Mesenchymal stem cell (in vitro differentiated cells and primary cell): ENCODE measurements at regions not wholly inside any gene's neighbourhood (a gene's known extent, or its start where the extent isn't known, plus 50 kb on each side); places are given as distances from the start of the nearest gene placed in this dataset.

ENCODE experiments used
- DNase-seq: peaks from one replicate; pipeline ENCODE4 v3.0.0-alpha.2; 2013
- H2AFZ ChIP-seq: one replicate; pipeline ENCODE4 v1.6.1; 2013; ENCODE audit warnings: low read depth, mild to moderate bottlenecking, control low read depth, inconsistent platforms, low read length, moderate library complexity
- H2AK5ac ChIP-seq: 2 replicates; pipeline ENCODE4 v1.6.1; 2013; ENCODE audit warnings: low read length, moderate library complexity, mild to moderate bottlenecking, inconsistent platforms; ENCODE audit not compliant: severe bottlenecking
- H2BK120ac ChIP-seq: one replicate; pipeline ENCODE4 v1.6.1; 2013; ENCODE audit warnings: low read depth, mild to moderate bottlenecking, inconsistent platforms, low read length, moderate library complexity
- H2BK12ac ChIP-seq, 2 experiments: one replicate each; pipeline ENCODE4 v1.6.1; 2013; ENCODE audit warnings: inconsistent platforms in 2 of 2, low read length in 2 of 2, mild to moderate bottlenecking in 2 of 2, moderate library complexity in 2 of 2, control low read depth in 1 of 2
- H2BK15ac ChIP-seq: one replicate; pipeline ENCODE4 v1.6.1; 2013; ENCODE audit warnings: mild to moderate bottlenecking, low read depth, inconsistent platforms; ENCODE audit not compliant: poor library complexity, severe bottlenecking
- H2BK5ac ChIP-seq: 2 replicates; pipeline ENCODE4 v1.6.1; 2013; ENCODE audit warnings: low read depth, mild to moderate bottlenecking, low read length, control low read depth, inconsistent platforms; ENCODE audit not compliant: poor library complexity, severe bottlenecking
- H3K14ac ChIP-seq, 2 experiments: one replicate each; pipeline ENCODE4 v1.6.1; 2013; ENCODE audit warnings: inconsistent platforms in 2 of 2, low read length in 2 of 2, control low read depth in 1 of 2, mild to moderate bottlenecking in 1 of 2, moderate library complexity in 1 of 2
- H3K18ac ChIP-seq, 2 experiments: one replicate each; pipeline ENCODE4 v1.6.1; 2013; ENCODE audit warnings: inconsistent platforms in 2 of 2, low read length in 2 of 2, control low read depth in 1 of 2, low read depth in 1 of 2, mild to moderate bottlenecking in 1 of 2
- H3K23ac ChIP-seq, 2 experiments: one replicate each; pipeline ENCODE4 v1.6.1; 2013; ENCODE audit warnings: inconsistent platforms in 2 of 2, low read length in 2 of 2, mild to moderate bottlenecking in 2 of 2, moderate library complexity in 2 of 2, control low read depth in 1 of 2
- H3K27ac ChIP-seq: 2 replicates; pipeline ENCODE4 v1.5.1; 2013; ENCODE audit warnings: mild to moderate bottlenecking, moderate library complexity, low read length, control low read depth, inconsistent platforms; ENCODE audit not compliant: poor library complexity, severe bottlenecking
- H3K27me3 ChIP-seq, 2 experiments: 2 replicates each; pipeline versions ENCODE4 v1.6.1 to v1.7.0; 2013; ENCODE audit warnings: low read length in 2 of 2, mild to moderate bottlenecking in 2 of 2, moderate library complexity in 2 of 2, control low read depth in 1 of 2, inconsistent platforms in 1 of 2; ENCODE audit not compliant: control insufficient read depth in 1 of 2, insufficient read depth in 1 of 2
- H3K36me3 ChIP-seq, 2 experiments: 2 replicates each; pipeline versions ENCODE4 v1.6.1 to v1.7.0; 2013; ENCODE audit warnings: low read length in 2 of 2, control low read depth in 1 of 2, inconsistent platforms in 1 of 2, low read depth in 1 of 2, mild to moderate bottlenecking in 1 of 2; ENCODE audit not compliant: insufficient read depth in 2 of 2, control insufficient read depth in 1 of 2
- H3K4ac ChIP-seq, 2 experiments: one replicate each; pipeline ENCODE4 v1.6.1; 2013; ENCODE audit warnings: inconsistent platforms in 2 of 2, low read length in 2 of 2, mild to moderate bottlenecking in 2 of 2, moderate library complexity in 2 of 2, control low read depth in 1 of 2, low read depth in 1 of 2
- H3K4me1 ChIP-seq: 2 replicates; pipeline ENCODE4 v1.6.1; 2013; ENCODE audit warnings: low read depth, low read length, control low read depth; ENCODE audit not compliant: control insufficient read depth, insufficient read depth
- H3K4me2 ChIP-seq: 2 replicates; pipeline ENCODE4 v1.6.1; 2013; ENCODE audit warnings: low read length, mild to moderate bottlenecking, inconsistent platforms; ENCODE audit not compliant: poor library complexity, severe bottlenecking
- H3K4me3 ChIP-seq, 2 experiments: 2 replicates each; pipeline versions ENCODE4 v1.5.1 to v1.7.0; 2013; ENCODE audit warnings: low read length in 2 of 2, mild to moderate bottlenecking in 2 of 2, control low read depth in 1 of 2, low read depth in 1 of 2; ENCODE audit not compliant: insufficient read depth in 1 of 2
- H3K79me1 ChIP-seq: replicated peaks from 2 replicates; pipeline ENCODE4 v1.6.1; 2013; ENCODE audit warnings: mild to moderate bottlenecking, control low read depth, low read length, inconsistent platforms; ENCODE audit not compliant: poor library complexity, severe bottlenecking
- H3K9ac ChIP-seq: 2 replicates; pipeline ENCODE4 v1.7.0; 2013; ENCODE audit warnings: mild to moderate bottlenecking, low read length, moderate library complexity
- H3K9me3 ChIP-seq: 2 replicates; pipeline ENCODE4 v1.7.0; 2013; ENCODE audit warnings: mild to moderate bottlenecking, low read length; ENCODE audit not compliant: control insufficient read depth
- H4K8ac ChIP-seq: one replicate; pipeline ENCODE4 v1.6.1; 2013; ENCODE audit warnings: inconsistent platforms, mild to moderate bottlenecking, low read length, moderate library complexity
- H4K91ac ChIP-seq: one replicate; pipeline ENCODE4 v1.6.1; 2013; ENCODE audit warnings: mild to moderate bottlenecking, low read length, inconsistent platforms
- WGBS: methylation state at CpG from one replicate; pipeline ENCODE4 v1.1.7; 2013; ENCODE audit warnings: mixed read lengths; 5-methylcytosine and 5-hydroxymethylcytosine counted together

- no peaks in the 10 kb centered on the region for H3K9me3 ChIP-seq
- H2BK12ac ChIP-seq, result no peak overlapping the region
- no peak overlapping the region for H3K14ac ChIP-seq
- H3K4me1 ChIP-seq, result no peaks in the 10 kb centered on the region
- no peak overlapping the region for H3K27ac ChIP-seq
- H2BK5ac ChIP-seq, result no peak overlapping the region
- H3K23ac ChIP-seq, result no peak overlapping the region
- DNase-seq, result no peak
- peaks cover 0 to 3% of the 10 kb centered on the region in 2 experiments for H3K36me3 ChIP-seq
- H2BK120ac ChIP-seq, result no peak overlapping the region
- no peak overlapping the region for H4K8ac ChIP-seq
- H3K18ac ChIP-seq, result no peak overlapping the region
- H3K4ac ChIP-seq, result no peak overlapping the region
- no peaks in the 10 kb centered on the region for H3K27me3 ChIP-seq
- no peak overlapping the region for H2AFZ ChIP-seq
- WGBS, result no CpG with 5 or more reads among the region's 2 CpGs
- no peak overlapping the region for H2AK5ac ChIP-seq
- no peak overlapping the region for H3K9ac ChIP-seq
- H3K4me3 ChIP-seq, result no peak overlapping the region
- H3K79me1 ChIP-seq, result no peaks in the 10 kb centered on the region
- no peak overlapping the region for H4K91ac ChIP-seq
- no peak overlapping the region for H3K4me2 ChIP-seq
- H2BK15ac ChIP-seq, result no peak overlapping the region
Observed at GRCh38 chr6:114543696-114544095, 200.9 kb upstream of the HS3ST5 start.

- 93% methylated on average over 15 of the region's 21 CpGs for WGBS
- H2AFZ ChIP-seq, result no peak overlapping the region
- H2BK15ac ChIP-seq, result no peak overlapping the region
- no peaks in the 10 kb centered on the region for H3K27me3 ChIP-seq
- H3K27ac ChIP-seq, result no peak overlapping the region
- no peak overlapping the region for H3K23ac ChIP-seq
- H3K4ac ChIP-seq, result no peak overlapping the region
- H4K91ac ChIP-seq, result no peak overlapping the region
- no peak overlapping the region for H3K14ac ChIP-seq
- no peak overlapping the region for H2BK12ac ChIP-seq
- no peak overlapping the region for H3K9ac ChIP-seq
- no peak overlapping the region for H3K4me3 ChIP-seq
- no peak overlapping the region for H4K8ac ChIP-seq
- no peak overlapping the region for H2BK5ac ChIP-seq
- H3K79me1 ChIP-seq, result no peaks in the 10 kb centered on the region
- H3K4me2 ChIP-seq, result no peak overlapping the region
- no peaks in the 10 kb centered on the region for H3K9me3 ChIP-seq
- H2BK120ac ChIP-seq, result no peak overlapping the region
- no peaks in the 10 kb centered on the region for H3K4me1 ChIP-seq
- no peak overlapping the region for H3K18ac ChIP-seq
- DNase-seq, result no peak
- no peak overlapping the region for H2AK5ac ChIP-seq
- peaks cover 0 to 3% of the 10 kb centered on the region in 2 experiments for H3K36me3 ChIP-seq
Observed at GRCh38 chr6:114541794-114542193, 199.0 kb upstream of the HS3ST5 start.

DNA sequence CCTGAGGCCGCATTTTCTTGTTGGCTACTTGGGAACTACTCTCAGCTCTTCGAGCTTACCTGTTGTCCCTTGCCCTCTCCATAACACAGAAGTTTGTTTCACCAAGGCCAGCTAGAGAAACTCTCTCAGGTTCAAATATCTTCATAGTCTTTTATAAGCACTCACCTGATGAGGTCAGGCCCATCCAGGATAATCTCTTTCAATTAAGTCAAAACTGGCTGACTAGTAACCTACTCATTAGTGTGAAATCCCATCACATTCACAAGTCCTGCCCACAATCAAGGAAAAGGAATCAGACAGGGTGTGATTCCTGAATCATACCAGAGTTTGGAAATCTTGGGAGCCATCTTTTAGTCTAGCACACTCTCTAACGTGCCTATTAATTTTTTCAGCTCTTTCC is 195.2 kb upstream of the HS3ST5 start:
- no peak overlapping the region for H3K14ac ChIP-seq
- no peak overlapping the region for H2BK12ac ChIP-seq
- H3K36me3 ChIP-seq, result peaks cover 0 to 3% of the 10 kb centered on the region in 2 experiments
- no peak overlapping the region for H3K23ac ChIP-seq
- H2BK15ac ChIP-seq, result no peak overlapping the region
- no peak overlapping the region for H2BK120ac ChIP-seq
- no peak overlapping the region for H3K18ac ChIP-seq
- H3K4ac ChIP-seq, result no peak overlapping the region
- no peaks in the 10 kb centered on the region for H3K27me3 ChIP-seq
- WGBS, result 69% methylated on average over 2 of the region's 3 CpGs
- H3K79me1 ChIP-seq, result no peaks in the 10 kb centered on the region
- no peaks in the 10 kb centered on the region for H3K4me1 ChIP-seq
- H2BK5ac ChIP-seq, result no peak overlapping the region
- no peak overlapping the region for H2AK5ac ChIP-seq
- H3K9me3 ChIP-seq, result no peaks in the 10 kb centered on the region
- no peak overlapping the region for H3K4me3 ChIP-seq
- H4K91ac ChIP-seq, result no peak overlapping the region
- no peak overlapping the region for H4K8ac ChIP-seq
- no peak overlapping the region for H3K27ac ChIP-seq
- no peak for DNase-seq
- no peak overlapping the region for H3K4me2 ChIP-seq
- no peak overlapping the region for H2AFZ ChIP-seq
- no peak overlapping the region for H3K9ac ChIP-seq

DNA sequence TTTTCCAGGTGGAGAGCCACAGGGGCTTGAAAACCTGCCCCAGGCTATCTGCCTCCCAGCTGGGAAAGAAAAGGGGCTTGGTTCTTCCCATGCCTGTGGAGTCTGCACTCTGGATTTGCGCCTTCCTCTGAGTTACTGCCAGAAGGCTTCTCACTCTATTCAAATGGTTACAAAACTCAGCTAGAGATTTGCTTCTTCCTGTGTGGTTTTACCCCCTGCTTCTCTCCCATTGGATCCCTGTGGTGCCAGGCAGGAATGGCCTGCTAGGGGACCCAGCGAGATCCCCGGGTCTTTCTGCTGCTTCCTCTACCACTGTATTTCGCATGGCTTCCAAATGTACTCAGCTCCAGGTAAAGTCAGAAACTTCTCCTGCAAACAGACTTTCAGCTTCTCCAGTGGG is 192.0 kb upstream of the HS3ST5 start:
- WGBS, result 86% methylated on average over 3 of the region's 4 CpGs
- Histone ChIP-seq H3K23ac (no peak overlapping the region), H3K4ac (no peak overlapping the region), H3K9me3 (no peaks in the 10 kb centered on the region), H3K79me1 (no peaks in the 10 kb centered on the region), H3K36me3 (no peaks in the 10 kb centered on the region), H3K4me2 (no peak overlapping the region), H2BK15ac (no peak overlapping the region), H2BK120ac (no peak overlapping the region), H4K8ac (no peak overlapping the region), H2BK5ac (no peak overlapping the region), H3K27ac (no peak overlapping the region), H3K14ac (no peak overlapping the region), H3K9ac (no peak overlapping the region), H3K4me1 (no peaks in the 10 kb centered on the region), H3K27me3 (no peaks in the 10 kb centered on the region), H4K91ac (no peak overlapping the region), H2AK5ac (no peak overlapping the region), H3K18ac (no peak overlapping the region), H2BK12ac (no peak overlapping the region), H3K4me3 (no peak overlapping the region), H2AFZ (no peak overlapping the region)
- no peak for DNase-seq
